22Rv1 (cell line): ENCODE measurements at regions not wholly inside any gene's neighbourhood (a gene's known extent, or its start where the extent isn't known, plus 50 kb on each side); places are given as distances from the start of the nearest gene placed in this dataset.
"Not testable (repeated sequence)": the region's sequence is repeated elsewhere in the genome, so short reads cannot be mapped to it uniquely, and the experiment has no call there.

ENCODE experiments used
- H3K27ac ChIP-seq: fragments of 450-650 bp; 2 replicates; pipeline ENCODE4 v1.5.1; 2017
- ZFX ChIP-seq: fragments of 450-650 bp; IDR thresholded peaks from 2 replicates; pipeline ENCODE4 v1.6.1; 2017; ENCODE audit warnings: antibody characterized with exemption, borderline replicate concordance
- TF ChIP-seq, protein P1 (sequence below): fragments of 450-650 bp; IDR thresholded peaks from 2 replicates; pipeline ENCODE4 v1.5.1; 2017; ENCODE audit warnings: mild to moderate bottlenecking

DNA sequence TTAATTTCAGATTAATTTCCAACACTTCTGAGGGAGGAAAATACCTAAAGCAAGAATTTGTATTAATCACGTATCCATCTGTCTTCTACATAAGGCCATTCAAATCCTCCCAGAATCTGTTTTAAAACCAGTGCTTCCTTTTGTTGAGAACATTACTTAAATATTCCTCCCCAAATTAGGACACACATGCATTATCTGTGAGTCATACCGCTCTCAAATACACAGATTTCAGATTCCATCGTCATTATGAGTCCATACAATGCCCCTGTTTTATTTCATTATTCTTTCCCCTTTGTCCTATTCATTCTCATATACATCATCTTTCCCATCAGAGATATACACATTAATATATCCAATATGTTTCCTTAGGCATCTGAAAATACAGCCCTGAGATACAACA lies 57.3 kb upstream of the PRSS12 start:
- TF ChIP-seq, protein P1, sequence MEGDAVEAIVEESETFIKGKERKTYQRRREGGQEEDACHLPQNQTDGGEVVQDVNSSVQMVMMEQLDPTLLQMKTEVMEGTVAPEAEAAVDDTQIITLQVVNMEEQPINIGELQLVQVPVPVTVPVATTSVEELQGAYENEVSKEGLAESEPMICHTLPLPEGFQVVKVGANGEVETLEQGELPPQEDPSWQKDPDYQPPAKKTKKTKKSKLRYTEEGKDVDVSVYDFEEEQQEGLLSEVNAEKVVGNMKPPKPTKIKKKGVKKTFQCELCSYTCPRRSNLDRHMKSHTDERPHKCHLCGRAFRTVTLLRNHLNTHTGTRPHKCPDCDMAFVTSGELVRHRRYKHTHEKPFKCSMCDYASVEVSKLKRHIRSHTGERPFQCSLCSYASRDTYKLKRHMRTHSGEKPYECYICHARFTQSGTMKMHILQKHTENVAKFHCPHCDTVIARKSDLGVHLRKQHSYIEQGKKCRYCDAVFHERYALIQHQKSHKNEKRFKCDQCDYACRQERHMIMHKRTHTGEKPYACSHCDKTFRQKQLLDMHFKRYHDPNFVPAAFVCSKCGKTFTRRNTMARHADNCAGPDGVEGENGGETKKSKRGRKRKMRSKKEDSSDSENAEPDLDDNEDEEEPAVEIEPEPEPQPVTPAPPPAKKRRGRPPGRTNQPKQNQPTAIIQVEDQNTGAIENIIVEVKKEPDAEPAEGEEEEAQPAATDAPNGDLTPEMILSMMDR, result no peak
- no peak for TF ChIP-seq ZFX

DNA sequence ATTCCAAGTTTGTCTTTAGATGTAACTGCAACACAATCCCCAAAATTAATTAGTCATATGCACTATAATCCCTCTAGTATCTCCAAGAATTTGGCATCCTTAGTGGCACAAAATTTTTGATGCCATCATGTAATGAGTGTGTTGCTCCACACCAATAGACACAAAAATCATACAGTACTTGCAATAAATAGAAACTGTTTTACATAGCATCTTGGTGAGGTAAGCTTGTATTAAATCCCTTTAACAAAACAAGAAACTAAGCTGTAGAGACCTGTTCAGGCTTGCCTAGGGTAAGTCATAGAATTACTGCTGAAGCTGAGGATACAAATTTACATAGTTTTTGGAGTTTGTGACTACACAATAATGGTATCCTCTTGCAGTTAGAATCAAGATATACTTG lies 64.5 kb upstream of the PRSS12 start:
- H3K27ac ChIP-seq, result no peak overlapping the region
- no peak for TF ChIP-seq ZFX
- TF ChIP-seq, protein P1, result no peak

More for the DNA sequence above, 57.3 kb upstream of the PRSS12 start:
- H3K27ac ChIP-seq, result no peak overlapping the region

DNA sequence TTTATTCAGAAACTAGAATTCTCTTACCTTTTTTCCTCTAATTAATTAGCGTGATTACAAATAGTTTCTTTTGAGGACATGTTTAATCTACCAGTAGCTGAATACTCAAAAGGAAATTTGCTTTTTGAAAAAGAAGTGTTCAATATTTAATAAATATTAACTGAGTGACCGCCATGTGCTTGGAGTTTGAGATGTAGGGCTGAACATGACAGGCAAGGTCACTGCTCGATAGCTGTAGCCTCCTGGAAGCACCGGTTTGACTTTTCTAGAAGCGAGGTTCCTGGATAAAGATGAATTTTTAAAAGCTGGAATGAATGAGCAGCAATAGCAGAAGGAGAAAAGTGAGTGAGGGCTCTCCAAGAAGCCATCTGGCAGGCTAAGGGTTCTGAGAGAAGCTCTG lies 65.0 kb upstream of the PRSS12 start:
- H3K27ac ChIP-seq, result not testable (repeated sequence)

DNA sequence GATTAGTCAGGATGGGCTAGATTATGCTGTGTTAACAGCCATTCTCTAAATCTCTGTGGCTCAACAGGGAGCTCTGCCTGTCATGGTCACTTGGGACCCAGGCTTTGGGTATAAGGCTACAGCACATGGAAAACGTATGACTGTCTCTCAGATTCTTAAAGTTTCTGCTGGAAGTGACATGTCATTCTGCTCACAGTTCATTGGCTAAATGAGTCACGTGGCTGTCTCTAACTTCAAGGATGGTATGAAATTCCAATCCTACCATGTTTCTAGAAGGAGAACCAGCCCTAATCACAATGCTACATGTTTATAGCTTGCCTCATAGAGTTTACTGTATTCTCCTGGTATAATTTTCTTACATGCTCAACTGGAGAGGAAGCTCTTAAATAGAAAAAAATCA lies 65.6 kb upstream of the PRSS12 start:
- H3K27ac ChIP-seq, result not testable (repeated sequence)

DNA sequence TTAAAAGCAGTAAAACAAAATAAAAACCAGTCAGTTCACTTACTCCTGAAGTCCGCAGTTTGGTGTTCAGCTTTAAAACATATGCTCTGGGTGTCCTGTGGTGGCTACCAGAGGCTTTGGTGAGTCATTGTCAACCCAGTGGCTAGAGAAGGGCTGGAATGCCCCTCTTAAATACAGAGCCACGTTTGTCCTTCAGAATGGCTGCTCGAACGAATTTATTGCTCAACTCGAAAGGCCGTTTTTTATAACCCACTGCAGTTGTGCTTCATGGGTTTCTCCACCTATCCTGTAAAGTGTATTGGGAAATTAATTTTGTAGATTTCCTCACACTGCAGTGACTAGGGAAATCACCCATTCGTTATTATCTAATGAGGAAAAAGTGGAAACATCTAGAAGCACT lies 66.8 kb upstream of the PRSS12 start:
- H3K27ac ChIP-seq, result not testable (repeated sequence)

DNA sequence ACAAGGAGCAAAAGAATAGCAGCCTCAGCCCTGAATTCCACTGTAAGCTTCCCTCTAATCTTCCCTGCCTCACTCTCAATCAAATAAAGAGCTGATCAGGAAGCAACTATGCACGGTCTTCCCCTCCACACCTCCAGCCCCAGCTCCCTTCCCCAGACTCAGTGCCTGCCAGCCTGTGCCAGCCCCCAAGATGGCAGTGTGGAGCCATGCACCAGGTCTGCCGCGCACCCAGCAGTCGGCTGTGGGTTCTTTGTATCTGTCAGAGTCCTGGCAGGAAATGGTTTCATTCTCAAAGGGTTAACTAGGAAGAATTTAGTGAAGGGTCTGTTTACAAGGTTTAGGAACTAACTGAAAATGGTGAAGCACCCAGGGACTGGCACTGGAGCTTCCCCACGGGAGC lies 71.3 kb upstream of the PRSS12 start:
- not testable (repeated sequence) for H3K27ac ChIP-seq
- TF ChIP-seq, protein P1, result peak; percentile 85

DNA sequence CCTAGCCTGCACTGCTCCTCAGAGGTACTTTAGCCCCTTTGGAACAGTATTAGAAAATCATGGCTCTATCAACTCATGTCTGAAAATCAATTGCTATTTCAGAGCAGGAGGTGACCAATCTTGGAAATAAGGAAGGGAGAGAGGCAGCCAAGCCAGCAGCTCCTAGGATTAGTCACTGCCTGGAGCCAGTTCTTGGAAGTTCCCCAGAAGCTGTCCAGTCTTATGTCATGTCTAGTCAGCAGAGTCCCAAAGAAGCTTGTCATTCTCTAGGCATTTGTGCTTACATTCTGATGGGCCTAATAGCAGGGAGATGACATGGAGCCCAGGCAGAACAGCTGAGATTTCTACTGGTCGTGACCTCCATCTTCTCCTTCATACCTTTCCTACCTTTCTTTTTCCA lies 76.1 kb upstream of the PRSS12 start:
- H3K27ac ChIP-seq, result not testable (repeated sequence)

DNA sequence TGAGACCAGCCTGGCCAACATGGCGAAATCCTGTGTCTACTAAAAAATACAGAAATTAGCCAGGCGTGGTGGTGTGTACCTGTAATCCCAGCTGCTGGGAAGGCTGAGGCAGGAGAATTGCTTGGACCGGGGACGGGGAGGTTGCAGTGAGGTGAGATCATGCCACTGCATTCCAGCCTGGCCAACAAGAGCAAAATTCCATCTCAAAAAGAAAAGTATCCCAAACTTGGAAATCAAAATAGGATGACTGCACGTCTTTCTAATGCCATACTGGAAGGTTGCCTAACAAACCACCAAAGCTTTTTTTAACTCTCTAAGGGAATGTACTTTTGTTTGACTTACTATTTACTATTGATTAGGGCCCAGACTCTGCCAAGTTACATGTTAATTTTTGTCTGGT lies 79.6 kb upstream of the PRSS12 start:
- not testable (repeated sequence) for H3K27ac ChIP-seq

DNA sequence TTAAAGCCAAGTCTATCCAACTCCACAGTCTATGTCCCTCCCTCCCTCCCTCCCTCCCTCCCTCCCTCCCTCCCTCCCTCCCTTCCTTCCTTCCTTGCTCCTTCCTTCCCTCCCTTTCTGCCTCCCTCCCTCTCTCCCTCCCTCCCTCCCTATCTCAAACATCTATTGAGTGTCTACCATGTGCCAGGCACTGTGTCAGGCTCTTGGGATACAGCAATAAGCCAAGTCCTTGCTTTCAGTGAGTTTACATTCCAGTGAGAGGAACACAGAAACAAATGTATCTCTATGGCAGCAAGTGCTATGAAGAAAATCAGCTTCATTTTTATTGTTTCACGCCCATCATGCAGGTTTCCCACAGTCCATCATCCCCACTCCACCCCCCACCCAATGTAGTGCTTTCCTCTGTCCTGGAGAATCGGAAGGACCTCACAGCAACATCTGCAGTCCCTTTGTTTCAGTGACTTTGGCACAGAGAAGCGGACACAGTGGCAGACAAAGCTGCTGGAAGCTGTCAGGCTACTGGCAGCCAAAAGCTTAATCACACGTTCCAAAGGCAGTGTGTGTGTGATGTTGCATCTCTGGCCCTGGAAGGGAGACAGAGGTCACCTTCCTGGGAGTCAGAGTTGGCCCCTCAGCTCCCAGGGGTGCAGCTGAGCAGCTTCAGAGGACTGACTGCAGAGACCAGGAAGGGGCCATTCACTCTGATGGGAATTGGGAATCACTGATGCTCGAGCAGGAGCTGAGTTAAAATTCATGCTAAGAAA lies 81.0 kb upstream of the PRSS12 start:
- H3K27ac ChIP-seq, result not testable (repeated sequence)

DNA sequence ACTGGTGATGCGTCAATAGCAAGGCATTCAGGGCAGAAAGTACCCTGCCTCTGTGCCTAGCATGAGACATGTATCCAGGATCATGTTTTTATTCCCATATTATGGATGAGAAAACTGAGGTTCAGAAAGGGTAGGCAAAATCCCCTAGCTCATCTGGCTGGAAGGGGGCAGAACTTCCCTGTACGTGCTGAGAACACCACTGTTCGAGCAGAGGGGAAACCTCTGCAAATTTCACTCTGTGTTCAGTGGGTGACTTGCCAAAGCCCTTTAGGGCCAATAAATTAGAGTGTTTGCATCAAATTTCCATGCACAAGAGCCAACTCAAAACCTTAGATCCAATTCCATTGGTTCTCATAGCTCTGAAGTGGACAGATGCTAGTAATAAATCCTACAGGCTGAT lies 82.6 kb upstream of the PRSS12 start:
- H3K27ac ChIP-seq, result not testable (repeated sequence)

DNA sequence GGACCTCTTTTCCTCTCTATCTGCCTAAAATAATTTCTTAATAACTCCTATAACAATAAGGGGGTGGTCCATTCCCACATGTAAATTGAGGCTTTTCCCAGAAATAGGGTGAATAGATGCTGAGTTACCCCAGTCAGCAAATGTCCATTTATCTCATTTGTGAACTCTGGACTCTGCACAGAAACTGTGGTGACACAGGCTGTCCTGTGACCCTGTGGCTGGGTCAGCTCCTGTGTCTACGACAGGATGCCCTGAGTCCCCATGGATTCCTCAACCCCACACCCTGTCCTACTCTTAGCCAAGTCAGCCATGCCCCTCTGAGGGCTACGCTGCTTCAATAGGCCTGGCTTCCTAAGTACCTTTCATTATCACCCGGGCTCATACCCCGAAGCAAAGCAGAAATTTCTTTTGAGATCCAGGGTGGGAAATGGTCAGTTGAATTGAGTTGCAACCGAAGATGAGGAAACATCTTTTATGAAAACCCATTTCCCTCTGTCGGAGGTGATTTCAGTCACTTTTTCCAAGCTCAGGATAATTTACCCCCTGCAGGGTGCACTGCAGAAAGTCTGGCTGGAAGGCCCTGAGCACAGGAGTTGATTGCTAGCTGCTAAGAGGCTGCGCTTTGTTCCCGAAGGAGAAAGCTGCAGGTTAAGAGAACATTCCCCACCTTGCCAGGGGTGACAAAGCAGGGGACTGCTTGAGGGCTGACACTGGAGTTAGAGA lies 89.5 kb upstream of the PRSS12 start:
- H3K27ac ChIP-seq, result not testable (repeated sequence)

DNA sequence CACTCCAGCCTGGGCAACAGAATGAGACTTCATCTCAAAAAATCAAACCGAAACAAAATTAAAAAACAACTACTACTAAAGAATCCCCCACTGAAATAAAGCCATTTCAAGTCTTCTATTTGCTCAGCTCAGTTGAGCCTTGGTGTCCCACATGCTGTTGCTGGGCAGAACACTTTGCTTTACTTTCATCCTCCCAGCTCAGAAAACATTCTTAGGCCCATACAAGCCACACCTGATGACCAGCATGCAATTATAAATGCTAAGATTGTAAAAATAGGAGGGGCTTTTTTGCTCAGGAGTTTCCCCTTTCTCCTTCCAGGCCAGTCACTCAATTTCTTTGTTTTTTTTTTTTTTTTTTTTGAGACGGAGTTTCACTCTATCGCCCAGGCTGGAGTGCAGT lies 94.6 kb upstream of the PRSS12 start:
- H3K27ac ChIP-seq, result not testable (repeated sequence)

DNA sequence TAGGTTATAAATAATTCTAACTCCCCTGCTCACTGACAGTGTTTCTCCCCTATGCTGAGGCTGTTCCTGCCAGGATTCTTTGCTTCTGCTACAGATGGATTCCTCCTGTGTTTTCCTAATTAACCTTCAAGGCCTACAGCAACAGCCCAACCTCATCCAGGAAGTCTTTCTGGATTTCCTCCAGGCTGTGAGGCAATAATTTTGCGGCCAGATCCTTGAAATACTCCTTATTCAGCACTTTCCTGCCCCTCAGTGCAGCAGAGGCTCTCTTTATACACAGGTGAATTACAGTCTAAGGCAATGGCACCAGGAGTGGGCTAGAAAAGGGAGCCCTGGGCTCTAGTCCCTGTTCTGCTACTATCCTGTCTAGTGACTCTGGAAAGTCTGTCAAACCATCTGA lies 102.1 kb upstream of the PRSS12 start:
- H3K27ac ChIP-seq, result not testable (repeated sequence)

DNA sequence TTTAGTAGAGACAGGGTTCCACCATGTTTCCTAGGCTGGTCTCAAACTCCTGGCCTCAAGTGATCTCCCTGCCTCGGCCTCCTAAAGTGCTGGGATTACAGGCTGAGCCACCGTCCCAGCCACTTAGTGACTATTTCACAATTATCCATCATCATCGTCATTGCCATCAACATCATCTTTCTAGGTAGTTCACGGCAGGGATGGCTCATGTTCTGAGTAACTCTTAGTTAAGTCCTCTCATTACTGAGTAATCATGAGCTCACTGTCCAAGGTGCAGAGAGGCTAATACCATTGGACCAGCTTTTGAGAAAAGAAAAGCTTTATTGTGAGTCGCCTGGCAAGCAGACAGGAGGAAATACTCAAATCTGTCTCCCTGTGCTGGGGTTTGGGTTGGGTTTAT lies 108.6 kb upstream of the PRSS12 start:
- H3K27ac ChIP-seq, result not testable (repeated sequence)

DNA sequence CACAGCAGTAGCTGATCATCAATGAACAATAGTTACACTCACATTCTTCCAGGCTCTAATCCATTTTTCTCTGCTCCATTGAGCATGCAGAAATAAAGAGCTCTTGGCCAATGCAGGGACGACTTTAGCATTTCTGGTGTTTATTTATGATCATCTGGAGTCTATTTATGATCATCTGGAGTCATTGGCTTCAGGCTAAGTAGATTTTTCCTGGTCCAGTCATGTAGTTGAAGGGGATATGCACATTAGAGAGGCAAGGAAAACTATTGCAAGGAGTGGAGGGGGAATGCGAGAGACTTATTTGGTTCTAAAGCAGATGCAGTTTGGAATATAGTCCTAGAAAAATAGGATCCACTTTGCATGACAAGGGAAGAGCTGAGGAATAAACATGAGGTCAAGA lies 113.0 kb upstream of the PRSS12 start:
- H3K27ac ChIP-seq, result not testable (repeated sequence)

DNA sequence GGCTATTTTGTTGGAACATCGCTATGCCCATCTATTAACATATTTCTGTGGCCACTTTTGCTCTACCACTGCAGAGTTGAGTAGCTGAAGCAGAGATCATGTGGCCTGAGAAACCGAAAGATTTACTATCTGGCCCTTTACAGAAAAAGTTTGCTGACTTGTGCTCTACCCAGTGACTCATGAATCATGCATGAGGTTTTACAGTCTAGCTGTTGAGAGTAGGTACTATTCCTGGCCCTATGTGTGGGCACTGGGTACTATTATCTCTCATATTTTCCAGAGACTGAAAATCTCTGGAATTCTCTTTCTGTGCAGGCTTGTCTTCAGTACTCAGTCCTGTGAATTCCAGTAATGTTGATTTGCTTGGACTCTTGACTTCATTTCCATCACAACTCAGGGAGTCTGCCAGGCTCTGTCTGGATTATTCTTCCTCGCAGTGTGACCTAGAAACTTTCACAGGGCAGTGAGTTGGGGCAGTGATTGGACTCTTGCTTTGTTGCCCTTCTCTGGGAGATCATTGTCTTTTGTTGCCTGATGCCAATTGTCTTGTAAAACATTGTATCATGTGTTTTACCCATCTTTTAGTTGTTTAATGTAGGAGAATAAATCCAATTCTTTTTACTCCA lies 121.3 kb upstream of the PRSS12 start:
- H3K27ac ChIP-seq, result not testable (repeated sequence)

DNA sequence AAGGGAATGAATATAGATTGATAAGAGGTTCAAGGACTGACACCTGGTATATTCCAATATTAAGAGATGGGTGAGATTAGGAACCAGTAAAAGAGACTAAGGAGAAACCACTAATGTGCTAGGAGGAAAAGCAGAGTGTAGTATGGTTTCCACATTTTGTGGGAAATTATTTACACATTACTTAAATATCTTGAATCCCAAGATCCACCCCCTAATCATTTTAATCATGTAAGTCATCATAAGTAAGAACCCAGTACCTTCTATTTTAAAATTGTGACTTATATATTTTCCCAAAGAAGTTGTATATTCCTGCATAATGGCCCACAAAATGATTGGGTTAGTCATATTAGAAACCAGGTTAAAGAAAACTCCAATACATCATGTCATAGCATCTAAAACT lies 122.0 kb upstream of the PRSS12 start:
- not testable (repeated sequence) for H3K27ac ChIP-seq

DNA sequence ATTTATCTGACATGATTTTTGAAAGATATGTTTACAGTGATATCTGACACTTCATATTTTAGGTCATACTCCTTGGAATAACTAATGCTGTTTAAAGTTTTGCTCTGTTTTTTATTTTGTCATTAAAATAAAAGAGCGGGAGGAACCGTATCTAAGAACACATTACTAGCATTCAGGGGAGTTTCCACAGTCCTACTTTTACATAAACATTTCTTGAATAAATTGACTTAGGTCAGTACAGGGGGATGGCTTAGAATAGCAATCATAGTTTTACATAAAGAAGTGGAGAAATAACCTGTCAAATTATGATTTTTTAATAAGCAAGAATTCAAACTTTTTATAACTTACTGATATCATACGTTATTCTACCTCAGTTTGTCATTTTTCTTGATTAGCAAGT lies 123.1 kb upstream of the PRSS12 start:
- H3K27ac ChIP-seq, result not testable (repeated sequence)
